Fibroblast of lung (primary cell): ENCODE measurements at regions not wholly inside any gene's neighbourhood (a gene's known extent, or its start where the extent isn't known, plus 50 kb on each side); places are given as distances from the start of the nearest gene placed in this dataset.

ENCODE experiments used
- EZH2 ChIP-seq: IDR thresholded peaks from 2 replicates; pipeline ENCODE4 v1.5.1; 2012; ENCODE audit warnings: low read length, control low read depth, mild to moderate bottlenecking; ENCODE audit errors: missing control alignments
- TF ChIP-seq, protein P1 (sequence below), 2 donors: IDR thresholded peaks in 1 of 2; conservative IDR thresholded peaks in 1 of 2; 1 replicate in 1 of 2; 2 replicates in 1 of 2; pipeline ENCODE4 v1.5.1; 2011 to 2012; ENCODE audit warnings: low read length in 2 of 2, control low read depth in 1 of 2, inconsistent platforms in 1 of 2, low read depth in 1 of 2, mild to moderate bottlenecking in 1 of 2

- TF ChIP-seq, protein P1, sequence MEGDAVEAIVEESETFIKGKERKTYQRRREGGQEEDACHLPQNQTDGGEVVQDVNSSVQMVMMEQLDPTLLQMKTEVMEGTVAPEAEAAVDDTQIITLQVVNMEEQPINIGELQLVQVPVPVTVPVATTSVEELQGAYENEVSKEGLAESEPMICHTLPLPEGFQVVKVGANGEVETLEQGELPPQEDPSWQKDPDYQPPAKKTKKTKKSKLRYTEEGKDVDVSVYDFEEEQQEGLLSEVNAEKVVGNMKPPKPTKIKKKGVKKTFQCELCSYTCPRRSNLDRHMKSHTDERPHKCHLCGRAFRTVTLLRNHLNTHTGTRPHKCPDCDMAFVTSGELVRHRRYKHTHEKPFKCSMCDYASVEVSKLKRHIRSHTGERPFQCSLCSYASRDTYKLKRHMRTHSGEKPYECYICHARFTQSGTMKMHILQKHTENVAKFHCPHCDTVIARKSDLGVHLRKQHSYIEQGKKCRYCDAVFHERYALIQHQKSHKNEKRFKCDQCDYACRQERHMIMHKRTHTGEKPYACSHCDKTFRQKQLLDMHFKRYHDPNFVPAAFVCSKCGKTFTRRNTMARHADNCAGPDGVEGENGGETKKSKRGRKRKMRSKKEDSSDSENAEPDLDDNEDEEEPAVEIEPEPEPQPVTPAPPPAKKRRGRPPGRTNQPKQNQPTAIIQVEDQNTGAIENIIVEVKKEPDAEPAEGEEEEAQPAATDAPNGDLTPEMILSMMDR (conservative IDR thresholded peaks at IDR 0.05 in 1 of 2, IDR thresholded peaks at IDR 0.05 in 1 of 2; ENCODE audit: low read depth in 1 of 2, low read length in 2 of 2), result no peak
- no peak for TF ChIP-seq EZH2
Observed at GRCh38 chr12:113651662-113652061, 180.0 kb upstream of the LHX5 start.
